GM18507 (cell line): ENCODE measurements at regions not wholly inside any gene's neighbourhood (a gene's known extent, or its start where the extent isn't known, plus 50 kb on each side); places are given as distances from the start of the nearest gene placed in this dataset.

Experiments
- DNase-seq: peaks from one replicate; pipeline ENCODE4 v3.0.0; 2011; ENCODE audit warnings: low read depth; ENCODE audit not compliant: insufficient read length; ENCODE audit errors: extremely low spot score
- FAIRE-seq: peaks from 2 replicates; lab custom pipeline; 2011; peaks lifted over from hg19 to GRCh38; lab: Jason Lieb, UNC

GRCh38 chr21:16624479-16625118 is 888.2 kb upstream of the CXADR start:
- DNase-seq (no peak), FAIRE-seq (no peak)

DNA sequence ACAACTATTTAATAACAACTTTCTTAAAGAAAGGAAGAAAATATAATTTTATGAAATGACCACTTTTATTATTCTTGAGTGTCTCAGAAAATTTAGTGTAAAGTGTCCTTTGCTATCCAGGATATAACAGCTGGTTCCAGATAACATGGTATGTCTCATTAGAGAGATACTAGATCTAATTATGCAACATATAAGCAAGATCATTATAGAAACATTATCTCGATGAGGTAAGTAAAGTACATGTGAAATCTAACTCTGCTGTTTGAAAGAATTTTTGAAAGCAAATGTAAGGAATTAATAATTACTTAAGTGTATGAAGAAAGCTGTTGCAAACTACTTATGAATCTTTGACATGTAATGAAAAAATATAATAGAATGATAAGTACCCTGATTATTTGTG is 887.4 kb upstream of the CXADR start:
- FAIRE-seq (no peak), DNase-seq (no peak)

DNA sequence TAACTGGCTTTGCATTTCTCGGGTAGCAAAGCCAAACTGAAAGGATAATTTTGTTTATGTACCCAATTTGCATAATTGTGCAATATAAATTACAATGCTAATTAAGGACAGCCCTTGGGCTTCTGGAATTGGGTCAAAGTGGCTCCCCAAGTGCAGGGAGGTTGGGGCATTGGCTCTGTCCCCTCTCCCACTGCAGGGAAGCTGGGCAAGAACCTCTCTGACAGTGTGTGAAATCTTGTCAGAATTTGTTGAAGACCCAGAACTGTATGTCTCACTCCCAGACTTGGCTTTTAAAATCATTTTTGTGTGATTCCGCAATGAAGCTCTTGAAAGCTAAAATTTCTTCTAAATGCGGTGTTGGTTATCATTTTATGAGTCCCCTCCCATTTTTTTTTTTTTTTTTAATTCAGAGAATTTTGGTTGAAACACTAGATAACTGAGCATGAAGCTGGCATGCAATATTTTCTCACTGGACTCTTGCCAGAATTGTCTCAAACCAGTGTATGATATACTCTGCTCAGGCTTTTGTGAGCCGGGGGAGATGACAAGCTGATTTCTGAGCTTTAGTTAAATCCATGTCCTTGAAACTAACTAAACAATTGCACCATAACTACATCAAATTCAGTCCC is 878.9 kb upstream of the CXADR start:
- DNase-seq, result no peak
- FAIRE-seq, result no peak

GRCh38 chr21:16634515-16634914 is 878.3 kb upstream of the CXADR start:
- DNase-seq (no peak), FAIRE-seq (no peak)

DNA sequence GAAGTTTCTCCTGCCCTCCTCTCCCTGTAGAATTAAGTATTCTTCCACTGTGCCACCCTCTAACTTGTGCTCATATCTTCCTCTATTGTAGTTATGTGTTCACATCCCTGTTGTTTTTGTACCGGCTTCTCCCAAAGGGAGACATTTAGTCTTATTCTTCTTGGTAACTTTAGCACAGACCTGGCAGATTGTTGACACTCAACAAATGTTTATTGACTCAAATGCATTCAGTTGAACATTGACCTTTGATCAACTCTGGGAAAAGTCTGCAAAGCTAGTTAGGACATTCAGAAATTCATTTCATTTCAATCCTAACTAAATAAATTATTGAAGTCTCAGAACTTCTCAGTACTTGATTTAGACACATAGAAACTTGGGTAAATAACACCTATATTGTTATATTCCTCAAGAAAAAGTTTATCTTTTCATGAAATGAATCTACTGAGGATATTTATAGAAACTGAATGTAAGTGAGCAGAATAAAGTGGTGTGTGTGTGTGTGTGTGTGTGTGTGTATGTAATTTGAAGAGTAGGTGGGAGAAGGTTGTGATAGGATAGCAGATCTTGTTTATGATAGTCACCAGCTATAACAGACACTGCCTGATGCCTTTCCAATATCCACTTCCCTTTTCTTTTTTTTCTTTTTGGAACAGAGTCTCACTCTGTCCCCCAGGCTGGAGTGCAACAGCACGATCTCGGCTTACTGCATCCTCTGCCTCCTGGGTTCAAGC is 872.4 kb upstream of the CXADR start:
- FAIRE-seq (no peak), DNase-seq (no peak)

GRCh38 chr21:16642353-16642752 is 870.5 kb upstream of the CXADR start:
- FAIRE-seq, result no peak
- DNase-seq, result no peak

GRCh38 chr21:16644685-16645084 is 868.2 kb upstream of the CXADR start:
- FAIRE-seq (no peak), DNase-seq (no peak)

DNA sequence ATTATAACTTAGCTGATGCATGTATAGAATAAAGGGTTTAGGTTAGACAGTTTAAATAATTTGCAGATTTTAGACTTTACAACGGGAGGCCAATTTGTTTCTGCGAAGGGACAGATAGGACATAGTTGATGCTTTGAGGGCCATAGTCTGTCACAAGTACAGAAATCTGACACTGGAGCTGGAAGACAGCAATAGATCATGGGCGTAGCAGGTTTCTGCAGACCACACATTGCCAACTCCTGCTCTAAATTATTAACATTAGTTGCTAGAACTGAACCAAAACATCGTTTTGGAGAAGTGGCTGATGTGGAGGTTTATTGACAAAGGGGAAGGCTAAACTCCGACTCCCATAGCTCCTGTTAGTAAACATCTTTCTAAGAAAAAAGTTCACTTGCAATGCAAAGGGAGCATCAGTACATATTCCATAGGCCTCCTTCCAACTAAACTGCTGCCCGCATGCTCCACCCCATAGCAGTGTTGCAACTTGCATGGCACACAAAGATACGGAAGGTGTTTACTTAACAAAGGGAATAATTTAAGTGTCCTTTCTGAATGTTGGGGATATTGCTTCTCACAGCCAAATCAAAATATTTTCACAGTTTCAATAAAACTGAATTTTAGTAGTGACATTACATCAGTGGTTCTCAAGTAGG is 862.0 kb upstream of the CXADR start:
- FAIRE-seq (no peak), DNase-seq (no peak)

GRCh38 chr21:16651956-16652355 is 860.9 kb upstream of the CXADR start:
- no peak for FAIRE-seq
- no peak for DNase-seq

GRCh38 chr21:16663436-16663835 is 849.4 kb upstream of the CXADR start:
- FAIRE-seq, result no peak
- DNase-seq, result no peak

- DNase-seq (no peak), FAIRE-seq (no peak)
Measured at GRCh38 chr21:16667395-16667794, 845.4 kb upstream of the CXADR start.

GRCh38 chr21:16674949-16675348 is 837.9 kb upstream of the CXADR start:
- DNase-seq (no peak), FAIRE-seq (no peak)

GRCh38 chr21:16676391-16676790 is 836.5 kb upstream of the CXADR start:
- no peak for DNase-seq
- no peak for FAIRE-seq

GRCh38 chr21:16678429-16679160 is 834.2 kb upstream of the CXADR start:
- FAIRE-seq (no peak), DNase-seq (no peak)

DNA sequence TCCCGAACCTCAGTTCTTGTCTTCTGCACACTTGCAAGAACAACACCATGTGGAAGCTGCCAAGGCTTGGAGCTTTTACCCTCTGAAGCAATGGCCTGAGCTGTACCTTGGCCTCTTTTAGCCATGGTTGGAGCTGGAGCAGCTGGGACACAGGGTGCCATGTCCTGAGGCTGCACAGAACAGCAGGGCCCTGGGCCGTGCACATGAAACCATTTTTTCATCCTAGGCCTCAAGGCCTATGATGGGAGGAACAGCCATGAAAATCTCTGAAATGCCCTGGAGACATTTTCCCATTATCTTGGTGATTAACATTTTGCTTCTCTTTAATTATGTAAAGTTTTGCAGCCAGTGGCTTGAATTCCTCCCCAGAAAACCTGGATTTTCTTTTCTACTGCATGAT is 817.8 kb upstream of the CXADR start:
- no peak for FAIRE-seq
- no peak for DNase-seq

- FAIRE-seq, result no peak
- no peak for DNase-seq
Measured at GRCh38 chr21:16707274-16707673, 805.6 kb upstream of the CXADR start.

DNA sequence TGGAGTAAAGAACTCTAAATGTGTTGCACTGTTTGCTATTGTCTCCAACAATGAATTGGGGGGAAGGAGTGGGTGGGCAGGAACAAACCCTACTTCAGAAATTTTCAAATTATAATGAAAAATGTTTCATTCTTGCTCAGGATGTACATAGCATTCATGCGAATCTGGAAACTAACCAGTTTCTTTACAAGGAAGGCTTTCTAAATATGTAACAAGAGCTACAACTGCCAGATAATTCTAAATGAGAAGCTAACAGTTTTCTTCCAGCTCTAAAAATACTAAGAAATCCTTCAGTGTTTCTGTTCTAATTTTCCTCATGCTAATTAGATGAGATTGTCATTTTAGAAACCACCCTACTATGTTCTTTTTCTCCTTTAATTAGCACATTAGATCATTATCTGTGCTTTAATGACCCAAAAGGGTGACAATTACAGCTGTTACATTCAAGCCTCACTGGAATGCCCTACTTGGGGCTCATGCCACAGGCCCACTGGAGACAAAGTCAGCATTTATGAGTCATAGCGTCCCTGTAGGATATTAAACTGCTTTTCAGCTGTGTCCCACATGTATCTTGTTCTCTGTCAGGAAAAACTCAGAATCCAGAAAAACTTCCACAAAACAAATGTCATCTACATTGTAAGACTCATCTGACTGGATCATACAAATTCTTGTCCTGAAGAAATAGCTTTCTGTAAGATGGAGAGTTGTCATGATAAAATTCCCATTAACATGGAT is 804.6 kb upstream of the CXADR start:
- FAIRE-seq (no peak), DNase-seq (no peak)

- FAIRE-seq, result no peak
- DNase-seq, result no peak
Measured at GRCh38 chr21:16709866-16710550, 802.8 kb upstream of the CXADR start.

- FAIRE-seq, result no peak
Measured at GRCh38 chr21:16711757-16712156, 801.1 kb upstream of the CXADR start.

More at GRCh38 chr21:16711757-16712156, 801.1 kb upstream of the CXADR start:
- DNase-seq, result no peak
